ENCODE measurements at regions not wholly inside any gene's neighbourhood (a gene's known extent, or its start where the extent isn't known, plus 50 kb on each side); places are given as distances from the start of the nearest gene placed in this dataset.

DNA sequence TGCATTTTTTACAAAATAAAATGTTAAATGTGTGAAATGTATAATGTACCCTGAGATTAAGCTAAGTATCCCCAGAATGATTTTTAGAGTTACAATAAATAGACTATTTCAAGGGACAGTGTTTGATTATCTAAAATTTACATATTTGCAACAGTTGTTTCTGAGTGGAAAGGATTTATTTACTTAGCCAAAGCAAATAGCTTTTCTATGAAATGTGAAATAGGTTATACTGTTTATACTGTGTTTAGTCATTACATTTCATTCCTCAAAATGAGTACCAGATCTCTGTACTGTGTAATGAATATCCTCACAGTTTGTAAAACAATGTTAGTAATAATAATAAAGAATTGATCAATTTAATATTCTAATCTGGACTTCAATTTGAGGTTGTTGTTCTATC, 1019.0 kb downstream of the NR2F1-AS1 start:
- no peak overlapping the region for H3K27ac Mint-ChIP-seq
- no peaks in the 10 kb centered on the region for H3K4me1 Mint-ChIP-seq
- Histone ChIP-seq H3K9me3 (ENCODE audit: control extremely low read depth in 1 of 3, control insufficient read depth in 2 of 3, insufficient read depth in 1 of 3, low read length in 2 of 3) (peaks cover 0 to under 1% (median 0%) of the 10 kb centered on the region in 3 donors), H4K20me1 (ENCODE audit: control insufficient read depth, insufficient read depth, low read length, poor library complexity, severe bottlenecking) (no peaks in the 10 kb centered on the region), H3K79me2 (ENCODE audit: control insufficient read depth, insufficient read depth, low read length) (no peaks in the 10 kb centered on the region), H3K4me1 (ENCODE audit: control insufficient read depth in 2 of 2, insufficient read depth in 2 of 2, low read length in 2 of 2) (no peaks in the 10 kb centered on the region), H3K4me2 (replicated peaks; ENCODE audit: low read depth, low read length, poor library complexity, severe bottlenecking) (no peak overlapping the region), H2AFZ (ENCODE audit: insufficient read depth, low read depth, low read length, poor library complexity, severe bottlenecking) (no peak overlapping the region), H3K27ac (ENCODE audit: low read length in 2 of 2) (no peak overlapping the region), H3K9ac (ENCODE audit: low read length) (no peak overlapping the region), H3K4me3 (ENCODE audit: control extremely low read depth in 1 of 5, extremely low read depth in 1 of 5, insufficient read depth in 1 of 5, low read depth in 2 of 5, low read length in 4 of 5) (no peak overlapping the region), H3K36me3 (replicated peaks in 1 of 2; ENCODE audit: control extremely low read depth in 1 of 2, control insufficient read depth in 1 of 2, extremely low read depth in 1 of 2, insufficient read depth in 2 of 2, low read length in 1 of 2) (no peaks in the 10 kb centered on the region), H3K27me3 (replicated peaks in 1 of 4; ENCODE audit: control extremely low read depth in 1 of 4, control insufficient read depth in 3 of 4, insufficient read depth in 4 of 4, low read length in 3 of 4) (no peaks in the 10 kb centered on the region)
- ChIA-PET CTCF (no interaction called here), POLR2A (no interaction called here)
- ATAC-seq (ENCODE audit: low read depth) (no peak), DNase-seq (no peak)
- H3K9me3 Mint-ChIP-seq (ENCODE audit: insufficient read depth) = no peaks in the 10 kb centered on the region
- no peak for TF ChIP-seq CTCF (IDR thresholded peaks at IDR 0.05)
- no peak for TF ChIP-seq EZH2 (IDR thresholded peaks at IDR 0.05; ENCODE audit: borderline replicate concordance, insufficient read depth, low read depth, low read length, poor library complexity, severe bottlenecking)
- H3K4me3 Mint-ChIP-seq = no peak overlapping the region
- H3K27me3 Mint-ChIP-seq = no peaks in the 10 kb centered on the region
- intact Hi-C loops (cut with micrococcal nuclease) = no loop called here

DNA sequence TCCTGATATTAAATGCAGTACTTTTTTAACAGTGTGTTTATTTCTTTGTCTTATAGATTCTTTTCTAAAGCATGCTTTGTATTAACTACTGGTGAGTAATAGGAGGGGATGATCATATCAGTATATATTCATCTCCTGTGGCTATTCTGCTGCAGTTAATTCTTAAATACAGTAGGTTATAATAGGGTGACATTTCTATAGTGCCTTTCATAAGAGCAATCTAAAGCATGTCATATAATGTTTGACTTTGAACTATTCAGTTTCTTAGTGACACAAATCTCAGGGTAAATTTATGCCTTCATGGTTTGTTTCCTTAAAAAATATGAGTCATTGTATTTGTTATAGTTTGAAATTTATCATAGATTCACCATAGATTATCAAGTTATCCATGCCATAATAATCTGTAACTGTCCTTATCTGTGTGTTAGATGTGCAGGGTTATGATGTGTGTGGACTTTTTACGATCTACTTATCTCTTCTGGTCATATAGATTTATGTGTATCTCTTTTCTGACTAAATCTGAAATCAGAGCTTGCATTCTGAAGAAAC, 1019.5 kb downstream of the NR2F1-AS1 start:
- Histone ChIP-seq H3K4me1 (ENCODE audit: control insufficient read depth in 2 of 2, insufficient read depth in 2 of 2, low read length in 2 of 2) (no peaks in the 10 kb centered on the region), H3K9ac (ENCODE audit: low read length) (no peak overlapping the region), H3K4me3 (ENCODE audit: control extremely low read depth in 1 of 5, extremely low read depth in 1 of 5, insufficient read depth in 1 of 5, low read depth in 2 of 5, low read length in 4 of 5) (no peak overlapping the region), H3K27me3 (replicated peaks in 1 of 4; ENCODE audit: control extremely low read depth in 1 of 4, control insufficient read depth in 3 of 4, insufficient read depth in 4 of 4, low read length in 3 of 4) (no peaks in the 10 kb centered on the region), H3K9me3 (ENCODE audit: control extremely low read depth in 1 of 3, control insufficient read depth in 2 of 3, insufficient read depth in 1 of 3, low read length in 2 of 3) (peaks cover 0 to 3% (median 0%) of the 10 kb centered on the region in 3 donors), H3K4me2 (replicated peaks; ENCODE audit: low read depth, low read length, poor library complexity, severe bottlenecking) (no peak overlapping the region), H2AFZ (ENCODE audit: insufficient read depth, low read depth, low read length, poor library complexity, severe bottlenecking) (no peak overlapping the region), H3K79me2 (ENCODE audit: control insufficient read depth, insufficient read depth, low read length) (no peaks in the 10 kb centered on the region), H3K36me3 (replicated peaks in 1 of 2; ENCODE audit: control extremely low read depth in 1 of 2, control insufficient read depth in 1 of 2, extremely low read depth in 1 of 2, insufficient read depth in 2 of 2, low read length in 1 of 2) (no peaks in the 10 kb centered on the region), H4K20me1 (ENCODE audit: control insufficient read depth, insufficient read depth, low read length, poor library complexity, severe bottlenecking) (no peaks in the 10 kb centered on the region), H3K27ac (ENCODE audit: low read length in 2 of 2) (no peak overlapping the region)
- H3K9me3 Mint-ChIP-seq (ENCODE audit: insufficient read depth) = no peaks in the 10 kb centered on the region
- TF ChIP-seq EZH2 (IDR thresholded peaks at IDR 0.05; ENCODE audit: borderline replicate concordance, insufficient read depth, low read depth, low read length, poor library complexity, severe bottlenecking) = no peak
- TF ChIP-seq CTCF (IDR thresholded peaks at IDR 0.05) = no peak
- H3K27ac Mint-ChIP-seq = no peak overlapping the region
- ATAC-seq (ENCODE audit: low read depth) (no peak), DNase-seq (no peak)
- intact Hi-C loops (cut with micrococcal nuclease) = no loop called here
- no peaks in the 10 kb centered on the region for H3K4me1 Mint-ChIP-seq
- ChIA-PET CTCF (no interaction called here), POLR2A (no interaction called here)
- WGBS (ENCODE audit: insufficient coverage) = no CpG with 5 or more reads among the region's 1 CpG
- H3K27me3 Mint-ChIP-seq = no peaks in the 10 kb centered on the region
- no peak overlapping the region for H3K4me3 Mint-ChIP-seq

All from B cell (primary cell).